ENCODE measurements at regions not wholly inside any gene's neighbourhood (a gene's known extent, or its start where the extent isn't known, plus 50 kb on each side); places are given as distances from the start of the nearest gene placed in this dataset.

GRCh38 chr2:155157065-155157464 is 458.6 kb downstream of the KCNJ3 start:
- H3K9me3 ChIP-seq, result no peaks in the 10 kb centered on the region
- no peaks in the 10 kb centered on the region for H3K36me3 ChIP-seq
- no peak overlapping the region for H3K4me3 ChIP-seq
- no peak overlapping the region for H3K4me2 ChIP-seq
- H4K20me1 ChIP-seq, result no peaks in the 10 kb centered on the region
- no peak overlapping the region for H3K9ac ChIP-seq
- TF ChIP-seq Cebpa-rat (IDR thresholded peaks at IDR 0.05), result no peak
- no peak overlapping the region for H3K27ac ChIP-seq
- H3K27me3 ChIP-seq, result no peaks in the 10 kb centered on the region
- no peaks in the 10 kb centered on the region; the same call in 1 of the 2 replicates for H3K4me1 ChIP-seq

DNA sequence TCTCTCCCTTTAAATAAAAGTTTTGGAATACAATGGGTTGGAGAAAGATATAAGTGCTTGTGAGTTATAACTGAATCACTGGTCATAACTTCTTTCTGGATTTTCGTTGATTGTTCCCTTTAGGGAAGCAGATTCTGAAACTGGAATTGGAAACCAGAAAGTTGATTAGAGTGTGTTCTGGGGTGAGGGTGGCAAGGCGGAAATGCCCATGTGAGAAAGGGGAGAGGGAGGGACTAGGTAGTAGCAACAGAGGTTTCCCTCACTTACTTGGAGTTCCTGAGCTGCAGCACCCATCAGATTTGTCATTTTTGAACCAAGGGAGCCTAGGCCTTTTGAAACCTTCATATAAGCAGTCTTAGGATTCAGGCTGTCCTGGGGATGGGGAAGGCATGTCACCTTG is 453.4 kb downstream of the KCNJ3 start:
- no peak overlapping the region for H3K4me2 ChIP-seq
- no peaks in the 10 kb centered on the region for H3K4me1 ChIP-seq
- no peaks in the 10 kb centered on the region for H4K20me1 ChIP-seq
- H3K27me3 ChIP-seq, result no peaks in the 10 kb centered on the region
- H3K4me3 ChIP-seq, result no peak overlapping the region
- no peak for TF ChIP-seq Cebpa-rat (IDR thresholded peaks at IDR 0.05)
- H3K27ac ChIP-seq, result no peak overlapping the region
- peaks cover 4% of the 10 kb centered on the region for H3K9me3 ChIP-seq
- no peaks in the 10 kb centered on the region for H3K36me3 ChIP-seq
- H3K9ac ChIP-seq, result no peak overlapping the region

DNA sequence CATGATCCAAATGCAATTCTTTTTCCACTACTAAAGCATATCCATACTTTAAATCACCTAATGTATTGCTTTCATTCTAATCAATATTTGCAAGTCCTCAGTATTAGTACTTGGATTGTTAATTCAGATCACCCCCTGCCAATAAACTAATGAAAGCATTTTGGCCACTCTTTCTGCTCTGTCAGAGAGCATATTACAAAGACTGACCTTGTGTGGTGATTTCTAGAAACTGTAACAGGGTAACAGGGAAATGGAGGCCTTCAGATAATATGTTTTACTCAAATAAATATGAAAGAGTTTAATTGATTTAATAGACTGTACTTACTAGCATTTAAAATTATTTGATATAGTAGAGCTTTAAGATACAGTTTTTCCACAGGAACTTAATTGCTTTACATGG is 453.0 kb downstream of the KCNJ3 start:
- Histone ChIP-seq H3K27ac (no peak overlapping the region), H3K27me3 (no peaks in the 10 kb centered on the region)

DNA sequence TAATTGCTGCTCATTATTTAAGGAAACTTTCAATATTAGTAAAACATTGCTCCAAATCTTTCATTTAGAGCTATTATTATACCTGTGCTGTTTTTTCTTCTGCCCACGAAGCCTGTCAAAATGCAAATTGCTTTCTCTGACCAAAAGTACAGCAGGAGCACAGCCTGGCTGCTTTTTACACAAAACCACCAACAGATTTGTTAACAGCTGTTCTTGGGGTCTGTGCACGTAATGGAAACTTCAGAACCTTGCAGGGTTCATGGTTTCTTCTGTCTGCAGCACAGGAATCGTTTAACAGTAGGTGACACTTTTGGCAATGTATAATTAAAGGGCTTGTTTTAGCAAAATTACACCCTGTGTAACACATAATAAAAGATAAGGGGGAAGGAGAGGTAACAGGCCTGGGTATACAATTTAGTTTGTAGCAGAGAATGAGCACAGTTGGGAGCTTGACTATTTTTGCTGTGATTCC is 447.3 kb downstream of the KCNJ3 start:
- Histone ChIP-seq H3K9ac (no peak overlapping the region), H3K36me3 (no peaks in the 10 kb centered on the region), H3K4me3 (no peak overlapping the region), H3K27me3 (no peaks in the 10 kb centered on the region), H4K20me1 (no peaks in the 10 kb centered on the region), H3K4me2 (peak overlapping the region; percentile 50), H3K27ac (peak overlapping the region; percentile 51), H3K9me3 (peaks cover 4% of the 10 kb centered on the region), H3K4me1 (peaks cover 24% of the 10 kb centered on the region)
- TF ChIP-seq Cebpa-rat (IDR thresholded peaks at IDR 0.05), result no peak

More for the DNA sequence above, 453.0 kb downstream of the KCNJ3 start:
- Histone ChIP-seq H3K36me3 (no peaks in the 10 kb centered on the region), H3K4me3 (no peak overlapping the region), H3K9ac (no peak overlapping the region), H4K20me1 (no peaks in the 10 kb centered on the region), H3K4me2 (no peak overlapping the region), H3K9me3 (peaks cover 4% of the 10 kb centered on the region), H3K4me1 (peaks cover 2% of the 10 kb centered on the region)
- TF ChIP-seq Cebpa-rat (IDR thresholded peaks at IDR 0.05), result no peak

DNA sequence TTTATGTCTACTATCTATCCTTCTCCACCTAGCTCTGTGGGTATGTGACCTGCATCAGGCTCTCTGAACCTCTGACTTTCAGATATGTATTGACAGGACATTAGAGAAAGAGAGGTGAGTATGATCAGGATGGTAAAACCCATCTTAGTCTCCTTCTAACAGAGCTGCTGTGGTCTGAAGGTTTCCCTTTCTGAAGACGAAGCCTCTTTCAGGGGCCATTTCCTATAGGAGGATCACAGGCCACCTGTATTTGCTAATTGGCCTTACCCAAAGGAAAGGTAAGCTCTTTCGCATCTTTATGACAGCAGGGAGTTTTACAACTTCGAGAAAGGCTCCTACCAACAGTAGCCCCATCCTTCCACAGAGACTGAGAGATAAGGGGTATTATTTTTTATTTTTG is 442.9 kb downstream of the KCNJ3 start:
- TF ChIP-seq Cebpa-rat (IDR thresholded peaks at IDR 0.05), result no peak
- no peaks in the 10 kb centered on the region for H3K27me3 ChIP-seq
- peaks cover 22% of the 10 kb centered on the region for H3K4me1 ChIP-seq
- H3K27ac ChIP-seq, result no peak overlapping the region
- H4K20me1 ChIP-seq, result no peaks in the 10 kb centered on the region
- H3K36me3 ChIP-seq, result no peaks in the 10 kb centered on the region
- H3K9me3 ChIP-seq, result no peaks in the 10 kb centered on the region
- no peak overlapping the region for H3K4me2 ChIP-seq
- no peak overlapping the region for H3K4me3 ChIP-seq
- no peak overlapping the region for H3K9ac ChIP-seq

DNA sequence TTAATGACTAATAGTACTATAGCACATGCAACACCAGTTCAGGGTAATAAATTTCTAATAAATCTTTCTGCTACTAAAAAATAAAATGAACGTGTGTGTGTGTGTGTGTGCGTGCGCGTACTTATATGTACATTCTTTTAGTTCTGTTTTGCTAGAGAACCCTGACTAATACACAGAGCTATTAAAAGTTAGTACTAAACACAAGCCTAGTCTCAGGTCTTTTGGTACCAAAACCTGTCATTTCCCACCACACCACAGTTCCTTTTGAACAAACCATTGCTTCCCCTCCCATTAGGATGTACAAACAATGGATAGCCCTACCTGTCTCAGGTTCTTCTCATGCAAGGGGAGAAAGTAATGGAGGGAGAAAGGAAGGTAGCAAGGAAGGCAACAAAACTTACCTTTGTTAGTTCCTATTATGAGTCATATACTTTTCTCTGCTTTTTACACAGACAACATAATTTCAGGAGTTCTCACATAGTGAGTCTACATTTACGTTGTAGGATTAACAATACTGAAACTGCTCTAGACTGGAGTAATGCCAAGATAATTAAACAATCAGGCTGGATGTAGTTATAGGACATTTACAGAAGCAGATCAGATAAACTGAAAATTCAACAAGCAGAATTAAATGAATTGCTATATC is 427.2 kb downstream of the KCNJ3 start:
- Histone ChIP-seq H3K4me1 (no peaks in the 10 kb centered on the region), H3K36me3 (no peaks in the 10 kb centered on the region), H3K27ac (no peak overlapping the region), H3K27me3 (no peaks in the 10 kb centered on the region), H3K9ac (no peak overlapping the region), H4K20me1 (no peaks in the 10 kb centered on the region), H3K4me2 (no peak overlapping the region), H3K9me3 (no peaks in the 10 kb centered on the region), H3K4me3 (no peak overlapping the region)
- TF ChIP-seq Cebpa-rat (IDR thresholded peaks at IDR 0.05), result no peak

DNA sequence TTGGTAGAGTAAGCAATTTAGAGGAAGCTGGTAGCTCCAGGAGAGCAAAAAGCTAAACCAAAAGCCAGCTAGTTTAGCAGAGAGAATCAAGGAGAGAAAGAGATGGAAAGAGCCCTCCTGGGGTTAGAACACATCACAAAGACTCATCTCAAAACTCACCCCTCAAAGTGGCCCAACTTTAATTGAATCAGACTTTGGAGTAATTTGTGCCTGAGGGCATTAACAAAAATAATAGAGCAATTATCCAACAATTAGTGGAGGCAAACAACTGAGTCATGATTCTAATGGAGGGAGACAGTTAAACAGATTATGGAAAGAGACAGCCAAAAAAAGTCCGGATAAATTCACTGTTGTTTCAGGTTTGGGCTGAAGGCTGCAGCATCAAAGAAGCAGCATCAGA is 417.4 kb downstream of the KCNJ3 start:
- TF ChIP-seq Cebpa-rat (IDR thresholded peaks at IDR 0.05), result no peak
- Histone ChIP-seq H3K36me3 (no peaks in the 10 kb centered on the region), H3K4me2 (no peak overlapping the region), H3K9me3 (0 out of 2 replicates have a peak, but pooled peaks cover 4% of the 10 kb centered on the region), H4K20me1 (no peaks in the 10 kb centered on the region), H3K27me3 (no peaks in the 10 kb centered on the region), H3K9ac (no peak overlapping the region), H3K4me1 (no peaks in the 10 kb centered on the region), H3K4me3 (no peak overlapping the region), H3K27ac (no peak overlapping the region)

DNA sequence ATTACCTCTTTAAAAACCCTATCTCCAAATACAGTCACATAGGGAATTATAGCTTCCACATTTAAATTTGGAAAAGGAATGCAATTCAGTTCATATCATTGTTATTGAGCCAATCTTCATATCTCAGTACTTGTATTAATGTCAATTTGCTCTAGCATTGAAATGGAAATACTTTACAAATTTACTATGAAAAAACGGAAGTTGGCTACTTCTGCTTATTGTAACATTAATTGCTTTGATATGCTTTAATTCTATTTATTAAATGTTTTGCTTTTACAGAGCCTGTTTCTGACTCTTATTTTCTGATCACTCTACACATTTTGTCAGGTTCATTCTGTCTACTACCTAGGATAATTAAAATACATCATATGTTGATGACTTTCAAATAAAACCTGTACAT is 412.6 kb downstream of the KCNJ3 start:
- Histone ChIP-seq H3K27ac (no peak overlapping the region), H3K4me2 (no peak overlapping the region), H3K27me3 (no peaks in the 10 kb centered on the region), H4K20me1 (no peaks in the 10 kb centered on the region), H3K4me1 (no peaks in the 10 kb centered on the region), H3K4me3 (no peak overlapping the region), H3K9me3 (no peaks in the 10 kb centered on the region), H3K9ac (no peak overlapping the region), H3K36me3 (no peaks in the 10 kb centered on the region)
- TF ChIP-seq Cebpa-rat (IDR thresholded peaks at IDR 0.05), result no peak

GRCh38 chr2:155109527-155109926 is 411.0 kb downstream of the KCNJ3 start:
- Histone ChIP-seq H3K27ac (no peak overlapping the region), H3K9me3 (no peaks in the 10 kb centered on the region), H4K20me1 (no peaks in the 10 kb centered on the region), H3K36me3 (no peaks in the 10 kb centered on the region), H3K4me1 (no peaks in the 10 kb centered on the region), H3K4me3 (no peak overlapping the region), H3K4me2 (no peak overlapping the region), H3K27me3 (no peaks in the 10 kb centered on the region), H3K9ac (no peak overlapping the region)
- TF ChIP-seq Cebpa-rat (IDR thresholded peaks at IDR 0.05), result no peak

- no peaks in the 10 kb centered on the region for H4K20me1 ChIP-seq
- H3K9me3 ChIP-seq, result peaks cover 19% of the 10 kb centered on the region
- H3K36me3 ChIP-seq, result no peaks in the 10 kb centered on the region
- H3K9ac ChIP-seq, result no peak overlapping the region
- no peaks in the 10 kb centered on the region for H3K4me1 ChIP-seq
- no peak overlapping the region for H3K4me2 ChIP-seq
- H3K27ac ChIP-seq, result no peak overlapping the region
- no peak overlapping the region for H3K4me3 ChIP-seq
- TF ChIP-seq Cebpa-rat (IDR thresholded peaks at IDR 0.05), result no peak
- H3K27me3 ChIP-seq, result no peaks in the 10 kb centered on the region
These were observed 401.8 kb downstream of the KCNJ3 start for GRCh38 chr2:155100261-155100660.

- TF ChIP-seq Cebpa-rat (IDR thresholded peaks at IDR 0.05), result no peak
- Histone ChIP-seq H3K4me2 (no peak overlapping the region), H3K4me1 (no peaks in the 10 kb centered on the region)
These were observed 401.3 kb downstream of the KCNJ3 start for GRCh38 chr2:155099784-155100183.

More at GRCh38 chr2:155099784-155100183, 401.3 kb downstream of the KCNJ3 start:
- H3K27ac ChIP-seq, result no peak overlapping the region
- no peaks in the 10 kb centered on the region for H3K27me3 ChIP-seq
- no peak overlapping the region for H3K4me3 ChIP-seq
- H3K9ac ChIP-seq, result no peak overlapping the region
- peaks cover 19% of the 10 kb centered on the region for H3K9me3 ChIP-seq
- no peaks in the 10 kb centered on the region for H4K20me1 ChIP-seq
- no peaks in the 10 kb centered on the region for H3K36me3 ChIP-seq

All from BLaER1 (cell line).